GM23338 (cell line): ENCODE measurements at regions not wholly inside any gene's neighbourhood (a gene's known extent, or its start where the extent isn't known, plus 50 kb on each side); places are given as distances from the start of the nearest gene placed in this dataset.

Source experiments
- ATAC-seq: fragments of 200-7000 bp; cut with Tn5 transposase; 3 replicates; pipeline ENCODE4 v1.9.1; 2020
- DNase-seq: peaks from one replicate; pipeline ENCODE4 v3.0.0-alpha.2; 2015; ENCODE audit warnings: low spot score
- H2AFZ ChIP-seq: fragments of 200-600 bp; sonication (generic); 2 replicates; pipeline ENCODE4 v1.8.0; 2016; ENCODE audit warnings: antibody characterized with exemption, mild to moderate bottlenecking, moderate library complexity
- H3F3A ChIP-seq: fragments of 200-600 bp; sonication (generic); replicated peaks from 2 replicates; pipeline ENCODE4 v1.8.0; 2017; ENCODE audit warnings: antibody characterized with exemption, mixed run types, low read depth
- H3K27ac ChIP-seq: fragments of 200-600 bp; sonication (generic); 2 replicates; pipeline ENCODE4 v1.6.1; 2016; ENCODE audit warnings: low read depth
- H3K27me3 ChIP-seq: fragments of 200-600 bp; sonication (generic); 2 replicates; pipeline ENCODE4 v1.8.0; 2016; ENCODE audit warnings: mild to moderate bottlenecking, mixed run types, moderate library complexity; ENCODE audit not compliant: insufficient read depth
- H3K36me3 ChIP-seq: fragments of 200-600 bp; sonication (generic); 2 replicates; pipeline ENCODE4 v1.8.0; 2016; ENCODE audit warnings: mild to moderate bottlenecking; ENCODE audit not compliant: insufficient read depth
- H3K4me1 ChIP-seq: fragments of 200-600 bp; sonication (generic); 2 replicates; pipeline ENCODE4 v1.8.0; 2016; ENCODE audit warnings: mild to moderate bottlenecking, moderate library complexity; ENCODE audit not compliant: insufficient read depth
- H3K4me2 ChIP-seq: fragments of 200-600 bp; sonication (generic); 2 replicates; pipeline ENCODE4 v1.7.1; 2017; ENCODE audit warnings: mixed run types
- H3K4me3 ChIP-seq: fragments of 200-600 bp; sonication (generic); 2 replicates; pipeline ENCODE4 v1.6.1; 2016; ENCODE audit warnings: mixed run types
- H3K79me2 ChIP-seq: fragments of 200-600 bp; sonication (generic); replicated peaks from 2 replicates; pipeline ENCODE4 v1.8.0; 2017; ENCODE audit warnings: mild to moderate bottlenecking; ENCODE audit not compliant: insufficient read depth
- H3K9me2 ChIP-seq: fragments of 200-600 bp; sonication (generic); 2 replicates; pipeline ENCODE4 v1.8.0; 2017; ENCODE audit not compliant: insufficient read depth
- H4K20me1 ChIP-seq: fragments of 200-600 bp; sonication (generic); replicated peaks from 2 replicates; pipeline ENCODE4 v1.8.0; 2017; ENCODE audit warnings: mild to moderate bottlenecking; ENCODE audit not compliant: insufficient read depth
- H3K27ac Mint-ChIP-seq: 2 replicates; pipeline ENCODE4 v1.8.0; 2020; ENCODE audit warnings: inconsistent platforms, mild to moderate bottlenecking, moderate library complexity, mixed read lengths
- H3K27me3 Mint-ChIP-seq: 3 replicates; pipeline ENCODE4 v1.8.0; 2022; ENCODE audit warnings: low read depth, mild to moderate bottlenecking, moderate library complexity, mixed read lengths, inconsistent platforms; ENCODE audit not compliant: insufficient read depth, poor library complexity
- H3K36me3 Mint-ChIP-seq: 3 replicates; pipeline ENCODE4 v1.8.0; 2021; ENCODE audit warnings: low read depth, mild to moderate bottlenecking, inconsistent platforms, moderate library complexity, mixed read lengths
- H3K4me1 Mint-ChIP-seq: 3 replicates; pipeline ENCODE4 v1.8.0; 2020; ENCODE audit warnings: mild to moderate bottlenecking, inconsistent platforms, mixed read lengths
- H3K4me3 Mint-ChIP-seq: 3 replicates; pipeline ENCODE4 v1.8.0; 2021; ENCODE audit warnings: moderate library complexity, mild to moderate bottlenecking, inconsistent platforms, mixed read lengths
- H3K9me3 Mint-ChIP-seq: 3 replicates; pipeline ENCODE4 v1.8.0; 2020; ENCODE audit warnings: moderate library complexity, mild to moderate bottlenecking, inconsistent platforms, mixed read lengths
- CREB1 ChIP-seq: fragments of 250-450 bp; sonication (Bioruptor Pico); IDR thresholded peaks from 2 replicates; pipeline ENCODE4 v1.5.0; 2020; ENCODE audit warnings: low read depth, mild to moderate bottlenecking, moderate library complexity
- EZH2 ChIP-seq: fragments of 200-600 bp; sonication (generic); IDR thresholded peaks from one replicate; pipeline ENCODE4 v1.8.0; 2017; ENCODE audit warnings: antibody characterized with exemption, mild to moderate bottlenecking, low read depth; ENCODE audit not compliant: unreplicated experiment
- EZH2phosphoT487 ChIP-seq: fragments of 200-600 bp; sonication (generic); IDR thresholded peaks from one replicate; pipeline ENCODE4 v1.8.1; 2018; ENCODE audit warnings: antibody characterized with exemption; ENCODE audit not compliant: unreplicated experiment
- JUNB ChIP-seq: IDR thresholded peaks from one replicate; pipeline ENCODE4 v1.6.1; 2016; ENCODE audit warnings: antibody characterized with exemption; ENCODE audit not compliant: unreplicated experiment
- NANOG ChIP-seq: IDR thresholded peaks from 2 replicates; pipeline ENCODE4 v1.6.1; 2016; ENCODE audit warnings: antibody characterized with exemption, borderline replicate concordance
- POLR2AphosphoS5 ChIP-seq: IDR thresholded peaks from 2 replicates; pipeline ENCODE4 v1.6.1; 2016; ENCODE audit warnings: antibody characterized with exemption, low read depth
- REST ChIP-seq: IDR thresholded peaks from one replicate; pipeline ENCODE4 v1.6.1; 2018; ENCODE audit warnings: antibody characterized with exemption; ENCODE audit not compliant: unreplicated experiment
- ZNF114 ChIP-seq: fragments of 250-450 bp; sonication (Bioruptor Pico); IDR thresholded peaks from 2 replicates; pipeline ENCODE4 v1.5.0; 2020; ENCODE audit warnings: mild to moderate bottlenecking, moderate library complexity
- ZNF331 ChIP-seq: fragments of 250-450 bp; sonication (Bioruptor Pico); IDR thresholded peaks from 2 replicates; pipeline ENCODE4 v1.5.0; 2020; ENCODE audit warnings: low read depth, mild to moderate bottlenecking, moderate library complexity
- ZNF462 ChIP-seq: fragments of 250-450 bp; sonication (Bioruptor Pico); IDR thresholded peaks from 2 replicates; pipeline ENCODE4 v1.5.0; 2020; ENCODE audit warnings: mild to moderate bottlenecking, moderate library complexity
- TF ChIP-seq, protein P1 (sequence below), 2 experiments: fragments of 200-600 bp in 1 of 2; sonication (generic) in 1 of 2; conservative IDR thresholded peaks; 2 replicates each; pipeline versions ENCODE4 v1.5.1 to v1.6.1; 2016 to 2017; ENCODE audit warnings: antibody characterized with exemption in 2 of 2, low read depth in 2 of 2, mild to moderate bottlenecking in 2 of 2, moderate library complexity in 1 of 2
- TF ChIP-seq, protein P2 (sequence below): IDR thresholded peaks from 2 replicates; pipeline ENCODE4 v1.6.1; 2016; ENCODE audit warnings: antibody characterized with exemption

DNA sequence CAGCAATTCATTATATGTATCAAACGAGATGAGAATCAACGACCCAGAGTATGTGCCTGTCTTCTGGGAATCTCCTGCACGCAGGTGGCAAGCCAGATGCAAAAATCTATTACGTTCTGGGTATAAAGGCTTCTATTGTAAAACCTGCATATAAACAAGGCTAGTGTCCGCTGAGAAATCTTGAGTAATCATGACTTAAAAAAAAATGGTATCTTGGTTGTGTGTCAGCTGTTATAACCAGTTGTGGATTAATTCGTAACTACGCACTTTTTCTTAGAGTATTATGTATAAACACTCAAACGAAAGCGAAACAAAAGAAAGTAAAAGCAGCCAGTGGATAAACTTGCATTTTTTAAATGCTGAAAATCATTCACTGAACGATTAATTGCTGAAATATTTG lies 509.1 kb downstream of the RSL24D1 start:
- Histone ChIP-seq H3K4me1 (no peaks in the 10 kb centered on the region), H3F3A (no peaks in the 10 kb centered on the region), H4K20me1 (no peaks in the 10 kb centered on the region), H3K9me2 (no peaks in the 10 kb centered on the region), H3K27me3 (no peaks in the 10 kb centered on the region), H3K79me2 (no peaks in the 10 kb centered on the region), H3K4me3 (no peak overlapping the region), H3K4me2 (no peak overlapping the region), H3K36me3 (0 out of 2 replicates have a peak, but pooled peaks cover 10% of the 10 kb centered on the region), H2AFZ (no peak overlapping the region), H3K27ac (no peak overlapping the region)
- H3K4me1 Mint-ChIP-seq = no peaks in the 10 kb centered on the region
- TF ChIP-seq POLR2AphosphoS5 = no peak
- no peak for TF ChIP-seq JUNB
- TF ChIP-seq, protein P1, sequence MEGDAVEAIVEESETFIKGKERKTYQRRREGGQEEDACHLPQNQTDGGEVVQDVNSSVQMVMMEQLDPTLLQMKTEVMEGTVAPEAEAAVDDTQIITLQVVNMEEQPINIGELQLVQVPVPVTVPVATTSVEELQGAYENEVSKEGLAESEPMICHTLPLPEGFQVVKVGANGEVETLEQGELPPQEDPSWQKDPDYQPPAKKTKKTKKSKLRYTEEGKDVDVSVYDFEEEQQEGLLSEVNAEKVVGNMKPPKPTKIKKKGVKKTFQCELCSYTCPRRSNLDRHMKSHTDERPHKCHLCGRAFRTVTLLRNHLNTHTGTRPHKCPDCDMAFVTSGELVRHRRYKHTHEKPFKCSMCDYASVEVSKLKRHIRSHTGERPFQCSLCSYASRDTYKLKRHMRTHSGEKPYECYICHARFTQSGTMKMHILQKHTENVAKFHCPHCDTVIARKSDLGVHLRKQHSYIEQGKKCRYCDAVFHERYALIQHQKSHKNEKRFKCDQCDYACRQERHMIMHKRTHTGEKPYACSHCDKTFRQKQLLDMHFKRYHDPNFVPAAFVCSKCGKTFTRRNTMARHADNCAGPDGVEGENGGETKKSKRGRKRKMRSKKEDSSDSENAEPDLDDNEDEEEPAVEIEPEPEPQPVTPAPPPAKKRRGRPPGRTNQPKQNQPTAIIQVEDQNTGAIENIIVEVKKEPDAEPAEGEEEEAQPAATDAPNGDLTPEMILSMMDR (conservative IDR thresholded peaks at IDR 0.05; ENCODE audit: low read depth in 2 of 2) = no peak
- no peak for TF ChIP-seq ZNF462 (CRISPR knock-in tag)
- TF ChIP-seq NANOG = no peak
- TF ChIP-seq EZH2phosphoT487 = no peak
- no peak for TF ChIP-seq REST
- TF ChIP-seq, protein P2, sequence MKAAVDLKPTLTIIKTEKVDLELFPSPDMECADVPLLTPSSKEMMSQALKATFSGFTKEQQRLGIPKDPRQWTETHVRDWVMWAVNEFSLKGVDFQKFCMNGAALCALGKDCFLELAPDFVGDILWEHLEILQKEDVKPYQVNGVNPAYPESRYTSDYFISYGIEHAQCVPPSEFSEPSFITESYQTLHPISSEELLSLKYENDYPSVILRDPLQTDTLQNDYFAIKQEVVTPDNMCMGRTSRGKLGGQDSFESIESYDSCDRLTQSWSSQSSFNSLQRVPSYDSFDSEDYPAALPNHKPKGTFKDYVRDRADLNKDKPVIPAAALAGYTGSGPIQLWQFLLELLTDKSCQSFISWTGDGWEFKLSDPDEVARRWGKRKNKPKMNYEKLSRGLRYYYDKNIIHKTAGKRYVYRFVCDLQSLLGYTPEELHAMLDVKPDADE = no peak
- TF ChIP-seq CREB1 (CRISPR knock-in tag) = no peak
- TF ChIP-seq ZNF331 (CRISPR knock-in tag) = no peak
- no peak for TF ChIP-seq ZNF114 (CRISPR knock-in tag)
- no peak for TF ChIP-seq EZH2
- DNase-seq (no peak), ATAC-seq (no peak)
- H3K9me3 Mint-ChIP-seq = peaks cover 41% of the 10 kb centered on the region
- H3K27ac Mint-ChIP-seq = no peak overlapping the region
- H3K36me3 Mint-ChIP-seq = no peaks in the 10 kb centered on the region
- H3K27me3 Mint-ChIP-seq = no peaks in the 10 kb centered on the region
- no peak overlapping the region for H3K4me3 Mint-ChIP-seq
